ENCODE measurements at regions not wholly inside any gene's neighbourhood (a gene's known extent, or its start where the extent isn't known, plus 50 kb on each side); places are given as distances from the start of the nearest gene placed in this dataset.

DNA sequence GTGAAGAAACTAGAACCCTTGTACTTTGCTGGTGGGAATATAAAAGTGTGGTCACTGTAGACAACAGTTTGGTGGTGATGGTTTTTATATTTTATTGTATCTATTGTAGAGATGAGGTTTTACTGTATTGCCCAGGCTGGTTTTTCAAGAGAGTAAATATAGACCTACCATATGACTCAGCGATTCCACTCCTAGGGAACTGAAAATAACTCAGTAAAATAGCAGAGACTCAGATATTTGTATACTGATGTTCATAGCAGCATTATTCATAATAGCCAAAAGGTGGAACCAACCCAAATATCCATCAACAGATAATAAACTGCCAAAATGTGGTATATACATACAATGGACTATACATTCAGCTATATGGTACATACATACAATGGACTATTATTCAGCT is 68.8 kb upstream of the IL12A start:
- WGBS, 2 experiments (ENCODE audit: insufficient coverage in 1 of 2, insufficient read length in 1 of 2), result 100% methylated on average over 1 of the region's 1 CpG; no CpG with 5 or more reads in 1 of the 2 experiments
- peaks cover 6% of the 10 kb centered on the region for H3K4me1 ChIP-seq (ENCODE audit: control insufficient read depth, insufficient read depth, low read length)
- no peak overlapping the region for H3K9ac ChIP-seq (ENCODE audit: extremely low read depth, low read length, poor library complexity, severe bottlenecking)
- H3K36me3 Mint-ChIP-seq (ENCODE audit: low read depth), result no peaks in the 10 kb centered on the region
- H3K27me3 ChIP-seq (ENCODE audit: control insufficient read depth, insufficient read depth, low read length, poor library complexity, severe bottlenecking), result no peaks in the 10 kb centered on the region
- H3K4me3 Mint-ChIP-seq, result no peak overlapping the region
- no peaks in the 10 kb centered on the region for H3K36me3 ChIP-seq (ENCODE audit: control insufficient read depth, insufficient read depth, low read length)
- H3K9me3 Mint-ChIP-seq, result no peaks in the 10 kb centered on the region
- DNase-seq, result no peak
- H3K27me3 Mint-ChIP-seq (ENCODE audit: insufficient read depth), result no peaks in the 10 kb centered on the region
- no peak overlapping the region for H3K27ac ChIP-seq (ENCODE audit: low read depth, low read length)
- H3K4me1 Mint-ChIP-seq, result peaks cover 8% of the 10 kb centered on the region
- no peak overlapping the region for H3K27ac Mint-ChIP-seq
- TF ChIP-seq, protein P1, sequence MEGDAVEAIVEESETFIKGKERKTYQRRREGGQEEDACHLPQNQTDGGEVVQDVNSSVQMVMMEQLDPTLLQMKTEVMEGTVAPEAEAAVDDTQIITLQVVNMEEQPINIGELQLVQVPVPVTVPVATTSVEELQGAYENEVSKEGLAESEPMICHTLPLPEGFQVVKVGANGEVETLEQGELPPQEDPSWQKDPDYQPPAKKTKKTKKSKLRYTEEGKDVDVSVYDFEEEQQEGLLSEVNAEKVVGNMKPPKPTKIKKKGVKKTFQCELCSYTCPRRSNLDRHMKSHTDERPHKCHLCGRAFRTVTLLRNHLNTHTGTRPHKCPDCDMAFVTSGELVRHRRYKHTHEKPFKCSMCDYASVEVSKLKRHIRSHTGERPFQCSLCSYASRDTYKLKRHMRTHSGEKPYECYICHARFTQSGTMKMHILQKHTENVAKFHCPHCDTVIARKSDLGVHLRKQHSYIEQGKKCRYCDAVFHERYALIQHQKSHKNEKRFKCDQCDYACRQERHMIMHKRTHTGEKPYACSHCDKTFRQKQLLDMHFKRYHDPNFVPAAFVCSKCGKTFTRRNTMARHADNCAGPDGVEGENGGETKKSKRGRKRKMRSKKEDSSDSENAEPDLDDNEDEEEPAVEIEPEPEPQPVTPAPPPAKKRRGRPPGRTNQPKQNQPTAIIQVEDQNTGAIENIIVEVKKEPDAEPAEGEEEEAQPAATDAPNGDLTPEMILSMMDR (conservative IDR thresholded peaks at IDR 0.05), result no peak
- no peaks in the 10 kb centered on the region for H3K9me3 ChIP-seq (ENCODE audit: control insufficient read depth, low read length)
- no peak overlapping the region for H3K4me3 ChIP-seq (ENCODE audit: low read length)

DNA sequence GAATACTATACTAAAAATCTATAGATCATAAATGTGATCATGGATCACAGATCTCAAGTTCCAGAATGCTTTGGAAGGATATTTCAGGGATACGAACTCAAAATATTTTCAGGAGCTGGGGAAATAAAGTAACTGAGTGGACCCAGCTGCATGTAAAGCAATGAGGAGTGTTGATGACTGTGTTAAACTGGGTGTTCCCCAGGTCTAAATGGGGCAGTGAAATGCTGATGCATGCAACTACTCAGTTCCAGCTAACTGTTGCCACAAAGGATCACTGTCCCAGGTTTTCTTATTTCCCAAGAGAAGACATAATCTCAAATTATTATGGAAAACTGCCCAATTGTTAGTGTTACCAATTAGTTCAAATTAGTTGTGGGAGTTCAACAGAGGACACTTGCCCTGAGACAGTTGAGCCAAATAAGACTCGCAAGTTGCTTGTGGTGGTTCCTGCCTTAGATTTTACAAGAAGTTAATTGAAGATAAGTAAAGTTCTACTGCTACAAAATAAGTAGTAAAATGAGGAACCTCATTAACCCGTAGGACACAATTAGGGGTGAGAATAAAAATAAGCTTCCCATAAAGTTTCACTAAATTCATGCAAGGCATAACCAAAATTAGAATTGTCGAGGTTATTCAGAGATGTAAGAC is 66.3 kb upstream of the IL12A start:
- Histone ChIP-seq H3K9me3 (ENCODE audit: control insufficient read depth, low read length) (no peaks in the 10 kb centered on the region), H3K9ac (ENCODE audit: extremely low read depth, low read length, poor library complexity, severe bottlenecking) (no peak overlapping the region), H3K4me1 (ENCODE audit: control insufficient read depth, insufficient read depth, low read length) (no peaks in the 10 kb centered on the region), H3K27ac (ENCODE audit: low read depth, low read length) (no peak overlapping the region), H3K4me3 (ENCODE audit: low read length) (no peak overlapping the region), H3K27me3 (ENCODE audit: control insufficient read depth, insufficient read depth, low read length, poor library complexity, severe bottlenecking) (no peaks in the 10 kb centered on the region), H3K36me3 (ENCODE audit: control insufficient read depth, insufficient read depth, low read length) (no peaks in the 10 kb centered on the region)
- H3K4me1 Mint-ChIP-seq, result no peaks in the 10 kb centered on the region
- H3K9me3 Mint-ChIP-seq, result no peaks in the 10 kb centered on the region
- WGBS, 2 experiments (ENCODE audit: insufficient coverage in 1 of 2, insufficient read length in 1 of 2), result 91 to 100% methylated on average over 3 to 4 of the region's 4 CpGs
- no peak for DNase-seq
- no peaks in the 10 kb centered on the region for H3K27me3 Mint-ChIP-seq (ENCODE audit: insufficient read depth)
- H3K4me3 Mint-ChIP-seq, result no peak overlapping the region
- TF ChIP-seq, protein P1 (conservative IDR thresholded peaks at IDR 0.05), result no peak
- no peaks in the 10 kb centered on the region for H3K36me3 Mint-ChIP-seq (ENCODE audit: low read depth)
- no peak overlapping the region for H3K27ac Mint-ChIP-seq

DNA sequence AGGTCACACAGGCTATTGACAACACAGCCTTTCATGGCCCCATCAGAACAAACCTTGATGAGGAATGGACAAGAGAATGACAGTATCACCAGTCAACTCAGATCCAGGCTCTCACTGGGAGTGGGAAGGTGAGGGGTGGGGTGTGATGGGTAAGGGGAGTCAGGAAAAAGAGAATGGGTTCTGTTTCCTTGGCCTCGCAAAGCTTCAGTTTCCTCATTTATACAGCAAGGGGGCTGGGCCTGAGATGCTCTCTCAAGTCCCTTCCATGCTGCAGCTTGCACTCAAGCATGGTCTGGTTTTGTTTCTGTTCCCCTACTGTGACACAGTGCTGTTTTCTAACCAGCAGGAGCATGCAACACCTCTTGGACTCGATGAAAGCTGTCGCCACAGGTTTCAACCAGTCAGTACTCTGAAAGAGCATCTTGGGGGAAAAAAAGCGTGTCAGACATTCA is 65.7 kb upstream of the IL12A start:
- Mint-ChIP-seq H3K4me1 (no peaks in the 10 kb centered on the region), H3K36me3 (ENCODE audit: low read depth) (no peaks in the 10 kb centered on the region), H3K27ac (no peak overlapping the region), H3K27me3 (ENCODE audit: insufficient read depth) (no peaks in the 10 kb centered on the region), H3K9me3 (no peaks in the 10 kb centered on the region), H3K4me3 (no peak overlapping the region)
- Histone ChIP-seq H3K27ac (ENCODE audit: low read depth, low read length) (no peak overlapping the region), H3K9ac (ENCODE audit: extremely low read depth, low read length, poor library complexity, severe bottlenecking) (no peak overlapping the region), H3K27me3 (ENCODE audit: control insufficient read depth, insufficient read depth, low read length, poor library complexity, severe bottlenecking) (no peaks in the 10 kb centered on the region), H3K4me1 (ENCODE audit: control insufficient read depth, insufficient read depth, low read length) (no peaks in the 10 kb centered on the region), H3K36me3 (ENCODE audit: control insufficient read depth, insufficient read depth, low read length) (no peaks in the 10 kb centered on the region), H3K4me3 (ENCODE audit: low read length) (no peak overlapping the region), H3K9me3 (ENCODE audit: control insufficient read depth, low read length) (no peaks in the 10 kb centered on the region)
- WGBS, 2 experiments (ENCODE audit: insufficient coverage in 1 of 2, insufficient read length in 1 of 2), result 89 to 97% methylated on average over 4 of the region's 4 CpGs
- TF ChIP-seq, protein P1 (conservative IDR thresholded peaks at IDR 0.05), result no peak
- no peak for DNase-seq

Measured in endodermal cell (in vitro differentiated cells).